ENCODE measurements at regions not wholly inside any gene's neighbourhood (a gene's known extent, or its start where the extent isn't known, plus 50 kb on each side); places are given as distances from the start of the nearest gene placed in this dataset.
A peak's percentile ranks its signal among the peaks of the same experiment; 100 is the strongest.

DNA sequence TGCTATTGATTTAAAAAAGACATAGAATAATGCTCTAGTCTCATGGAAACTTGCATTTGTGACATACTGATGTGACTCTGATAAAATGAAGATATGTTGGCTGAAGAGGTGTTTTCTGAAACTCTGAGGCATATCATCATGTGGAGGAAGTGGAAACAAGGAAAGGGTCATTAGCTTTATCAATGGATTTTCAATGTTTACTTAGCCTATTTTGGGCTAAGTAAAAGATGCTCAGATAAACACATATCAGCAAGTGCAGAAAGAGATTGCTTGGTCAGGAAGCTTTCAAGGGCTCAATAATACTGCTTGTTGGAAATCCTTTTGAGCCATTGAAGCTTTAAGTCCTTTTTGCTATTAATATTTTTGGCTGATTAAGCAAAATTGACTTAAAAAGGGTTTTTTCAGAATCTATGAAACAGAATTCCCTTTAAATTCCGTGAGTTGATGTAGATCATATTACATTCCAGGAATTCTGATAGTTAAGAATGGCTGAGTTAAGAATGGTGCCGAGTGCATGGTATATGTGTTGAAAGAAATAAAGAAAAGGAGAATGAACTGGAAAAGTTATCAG is 952.8 kb upstream of the SPRY2 start:
- Histone ChIP-seq H2AFZ (no peak overlapping the region), H3K4me2 (no peak overlapping the region), H3K36me3 (ENCODE audit: insufficient read depth) (no peaks in the 10 kb centered on the region), H4K20me1 (replicated peaks; ENCODE audit: insufficient read depth) (no peaks in the 10 kb centered on the region), H3K4me1 (ENCODE audit: insufficient read depth) (no peaks in the 10 kb centered on the region), H3K79me2 (replicated peaks; ENCODE audit: insufficient read depth) (no peaks in the 10 kb centered on the region), H3K27me3 (ENCODE audit: insufficient read depth) (no peaks in the 10 kb centered on the region), H3K27ac (ENCODE audit: low read depth) (no peak overlapping the region), H3F3A (replicated peaks; ENCODE audit: low read depth) (no peaks in the 10 kb centered on the region), H3K4me3 (no peak overlapping the region), H3K9me2 (ENCODE audit: insufficient read depth) (no peaks in the 10 kb centered on the region; the same call in 1 of the 2 replicates)
- Mint-ChIP-seq H3K4me1 (peaks cover 14% of the 10 kb centered on the region), H3K36me3 (ENCODE audit: low read depth) (no peaks in the 10 kb centered on the region), H3K27me3 (ENCODE audit: insufficient read depth, low read depth, poor library complexity) (no peaks in the 10 kb centered on the region), H3K27ac (no peak overlapping the region), H3K4me3 (no peak overlapping the region), H3K9me3 (no peaks in the 10 kb centered on the region; the same call in 2 of the 3 replicates)
- ATAC-seq, result no peak
- TF ChIP-seq, protein P1, sequence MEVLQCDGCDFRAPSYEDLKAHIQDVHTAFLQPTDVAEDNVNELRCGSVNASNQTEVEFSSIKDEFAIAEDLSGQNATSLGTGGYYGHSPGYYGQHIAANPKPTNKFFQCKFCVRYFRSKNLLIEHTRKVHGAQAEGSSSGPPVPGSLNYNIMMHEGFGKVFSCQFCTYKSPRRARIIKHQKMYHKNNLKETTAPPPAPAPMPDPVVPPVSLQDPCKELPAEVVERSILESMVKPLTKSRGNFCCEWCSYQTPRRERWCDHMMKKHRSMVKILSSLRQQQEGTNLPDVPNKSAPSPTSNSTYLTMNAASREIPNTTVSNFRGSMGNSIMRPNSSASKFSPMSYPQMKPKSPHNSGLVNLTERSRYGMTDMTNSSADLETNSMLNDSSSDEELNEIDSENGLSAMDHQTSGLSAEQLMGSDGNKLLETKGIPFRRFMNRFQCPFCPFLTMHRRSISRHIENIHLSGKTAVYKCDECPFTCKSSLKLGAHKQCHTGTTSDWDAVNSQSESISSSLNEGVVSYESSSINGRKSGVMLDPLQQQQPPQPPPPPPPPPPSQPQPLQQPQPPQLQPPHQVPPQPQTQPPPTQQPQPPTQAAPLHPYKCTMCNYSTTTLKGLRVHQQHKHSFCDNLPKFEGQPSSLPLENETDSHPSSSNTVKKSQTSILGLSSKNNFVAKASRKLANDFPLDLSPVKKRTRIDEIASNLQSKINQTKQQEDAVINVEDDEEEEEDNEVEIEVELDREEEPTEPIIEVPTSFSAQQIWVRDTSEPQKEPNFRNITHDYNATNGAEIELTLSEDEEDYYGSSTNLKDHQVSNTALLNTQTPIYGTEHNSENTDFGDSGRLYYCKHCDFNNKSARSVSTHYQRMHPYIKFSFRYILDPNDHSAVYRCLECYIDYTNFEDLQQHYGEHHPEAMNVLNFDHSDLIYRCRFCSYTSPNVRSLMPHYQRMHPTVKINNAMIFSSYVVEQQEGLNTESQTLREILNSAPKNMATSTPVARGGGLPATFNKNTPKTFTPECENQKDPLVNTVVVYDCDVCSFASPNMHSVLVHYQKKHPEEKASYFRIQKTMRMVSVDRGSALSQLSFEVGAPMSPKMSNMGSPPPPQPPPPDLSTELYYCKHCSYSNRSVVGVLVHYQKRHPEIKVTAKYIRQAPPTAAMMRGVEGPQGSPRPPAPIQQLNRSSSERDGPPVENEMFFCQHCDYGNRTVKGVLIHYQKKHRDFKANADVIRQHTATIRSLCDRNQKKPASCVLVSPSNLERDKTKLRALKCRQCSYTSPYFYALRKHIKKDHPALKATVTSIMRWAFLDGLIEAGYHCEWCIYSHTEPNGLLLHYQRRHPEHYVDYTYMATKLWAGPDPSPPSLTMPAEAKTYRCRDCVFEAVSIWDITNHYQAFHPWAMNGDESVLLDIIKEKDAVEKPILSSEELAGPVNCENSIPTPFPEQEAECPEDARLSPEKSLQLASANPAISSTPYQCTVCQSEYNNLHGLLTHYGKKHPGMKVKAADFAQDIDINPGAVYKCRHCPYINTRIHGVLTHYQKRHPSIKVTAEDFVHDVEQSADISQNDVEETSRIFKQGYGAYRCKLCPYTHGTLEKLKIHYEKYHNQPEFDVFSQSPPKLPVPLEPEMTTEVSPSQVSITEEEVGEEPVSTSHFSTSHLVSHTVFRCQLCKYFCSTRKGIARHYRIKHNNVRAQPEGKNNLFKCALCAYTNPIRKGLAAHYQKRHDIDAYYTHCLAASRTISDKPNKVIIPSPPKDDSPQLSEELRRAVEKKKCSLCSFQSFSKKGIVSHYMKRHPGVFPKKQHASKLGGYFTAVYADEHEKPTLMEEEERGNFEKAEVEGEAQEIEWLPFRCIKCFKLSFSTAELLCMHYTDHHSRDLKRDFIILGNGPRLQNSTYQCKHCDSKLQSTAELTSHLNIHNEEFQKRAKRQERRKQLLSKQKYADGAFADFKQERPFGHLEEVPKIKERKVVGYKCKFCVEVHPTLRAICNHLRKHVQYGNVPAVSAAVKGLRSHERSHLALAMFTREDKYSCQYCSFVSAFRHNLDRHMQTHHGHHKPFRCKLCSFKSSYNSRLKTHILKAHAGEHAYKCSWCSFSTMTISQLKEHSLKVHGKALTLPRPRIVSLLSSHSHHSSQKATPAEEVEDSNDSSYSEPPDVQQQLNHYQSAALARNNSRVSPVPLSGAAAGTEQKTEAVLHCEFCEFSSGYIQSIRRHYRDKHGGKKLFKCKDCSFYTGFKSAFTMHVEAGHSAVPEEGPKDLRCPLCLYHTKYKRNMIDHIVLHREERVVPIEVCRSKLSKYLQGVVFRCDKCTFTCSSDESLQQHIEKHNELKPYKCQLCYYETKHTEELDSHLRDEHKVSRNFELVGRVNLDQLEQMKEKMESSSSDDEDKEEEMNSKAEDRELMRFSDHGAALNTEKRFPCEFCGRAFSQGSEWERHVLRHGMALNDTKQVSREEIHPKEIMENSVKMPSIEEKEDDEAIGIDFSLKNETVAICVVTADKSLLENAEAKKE (CRISPR knock-in tag; IDR thresholded peaks at IDR 0.05), result no peak
- no peak for TF ChIP-seq ZNF114 (CRISPR knock-in tag; IDR thresholded peaks at IDR 0.05)
- TF ChIP-seq ETS1 (IDR thresholded peaks at IDR 0.05), result no peak
- TF ChIP-seq NANOG (IDR thresholded peaks at IDR 0.05; ENCODE audit: borderline replicate concordance), result no peak
- no peak for TF ChIP-seq CREB1 (CRISPR knock-in tag; IDR thresholded peaks at IDR 0.05; ENCODE audit: low read depth)
- TF ChIP-seq JUNB (IDR thresholded peaks at IDR 0.05; ENCODE audit: unreplicated experiment), result no peak
- TF ChIP-seq, protein P2, sequence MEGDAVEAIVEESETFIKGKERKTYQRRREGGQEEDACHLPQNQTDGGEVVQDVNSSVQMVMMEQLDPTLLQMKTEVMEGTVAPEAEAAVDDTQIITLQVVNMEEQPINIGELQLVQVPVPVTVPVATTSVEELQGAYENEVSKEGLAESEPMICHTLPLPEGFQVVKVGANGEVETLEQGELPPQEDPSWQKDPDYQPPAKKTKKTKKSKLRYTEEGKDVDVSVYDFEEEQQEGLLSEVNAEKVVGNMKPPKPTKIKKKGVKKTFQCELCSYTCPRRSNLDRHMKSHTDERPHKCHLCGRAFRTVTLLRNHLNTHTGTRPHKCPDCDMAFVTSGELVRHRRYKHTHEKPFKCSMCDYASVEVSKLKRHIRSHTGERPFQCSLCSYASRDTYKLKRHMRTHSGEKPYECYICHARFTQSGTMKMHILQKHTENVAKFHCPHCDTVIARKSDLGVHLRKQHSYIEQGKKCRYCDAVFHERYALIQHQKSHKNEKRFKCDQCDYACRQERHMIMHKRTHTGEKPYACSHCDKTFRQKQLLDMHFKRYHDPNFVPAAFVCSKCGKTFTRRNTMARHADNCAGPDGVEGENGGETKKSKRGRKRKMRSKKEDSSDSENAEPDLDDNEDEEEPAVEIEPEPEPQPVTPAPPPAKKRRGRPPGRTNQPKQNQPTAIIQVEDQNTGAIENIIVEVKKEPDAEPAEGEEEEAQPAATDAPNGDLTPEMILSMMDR (conservative IDR thresholded peaks at IDR 0.05; ENCODE audit: low read depth in 2 of 2), result no peak
- TF ChIP-seq STAT1 (IDR thresholded peaks at IDR 0.05; ENCODE audit: unreplicated experiment), result no peak
- no peak for TF ChIP-seq EZH2 (IDR thresholded peaks at IDR 0.05; ENCODE audit: low read depth, unreplicated experiment)
- no peak for TF ChIP-seq ZNF331 (CRISPR knock-in tag; IDR thresholded peaks at IDR 0.05; ENCODE audit: low read depth)
- no peak for TF ChIP-seq POLR2AphosphoS5 (IDR thresholded peaks at IDR 0.05; ENCODE audit: low read depth)
- TF ChIP-seq EZH2phosphoT487 (IDR thresholded peaks at IDR 0.05; ENCODE audit: unreplicated experiment), result no peak
- no peak for TF ChIP-seq REST (IDR thresholded peaks at IDR 0.05; ENCODE audit: unreplicated experiment)
- DNase-seq (ENCODE audit: low spot score), result peak; percentile 19
